T-cell (primary cell): ENCODE measurements at regions not wholly inside any gene's neighbourhood (a gene's known extent, or its start where the extent isn't known, plus 50 kb on each side); places are given as distances from the start of the nearest gene placed in this dataset.

Experiments
- ATAC-seq, 4 experiments: fragments of 200-7000 bp in 3 of 4; fragments of 150-1000 bp in 1 of 4; cut with Tn5 transposase; replicated peaks in 1 of 4; 1 replicate in 3 of 4; 2 replicates in 1 of 4; pipeline ENCODE4 v1.10.0; 2021; ENCODE audit warnings: moderate library complexity in 3 of 4, mild to moderate bottlenecking in 2 of 4, moderate number of reproducible peaks in 1 of 4
- CTCF ChIA-PET, 2 donors: fragments of 300-600 bp; sonication (Branson Sonifier 250); formaldehyde crosslinking; loops; one replicate each; lab custom pipeline; 2022; ENCODE audit warnings: antibody characterized with exemption in 2 of 2; lab: Charles Lee
- POLR2A ChIA-PET, 2 donors: fragments of 300-600 bp; sonication (Branson Sonifier 250); formaldehyde crosslinking; loops; one replicate each; lab custom pipeline; 2022; ENCODE audit warnings: antibody characterized with exemption in 2 of 2; lab: Charles Lee
- DNase-seq, 35 experiments: peaks; one replicate each; pipeline versions ENCODE4 v3.0.0 to v3.0.0-alpha.2; 2013 to 2023
- H3K27ac ChIP-seq: one replicate; pipeline ENCODE4 v1.5.1; 2013; ENCODE audit warnings: low read length
- H3K27me3 ChIP-seq, 2 experiments: replicated peaks in 1 of 2; 1 replicate in 1 of 2; 2 replicates in 1 of 2; pipeline versions ENCODE4 v1.6.1 to v1.7.0; 2013; ENCODE audit warnings: low read length in 1 of 2, mixed read lengths in 1 of 2; ENCODE audit not compliant: control insufficient read depth in 2 of 2, insufficient read depth in 2 of 2; ENCODE audit errors: extremely low read depth in 1 of 2
- H3K36me3 ChIP-seq, 2 donors: 1 replicate in 1 of 2; 2 replicates in 1 of 2; pipeline versions ENCODE4 v1.6.1 to v1.7.0; 2013; ENCODE audit warnings: low read length in 1 of 2; ENCODE audit not compliant: control insufficient read depth in 2 of 2, insufficient read depth in 1 of 2; ENCODE audit errors: extremely low read depth in 1 of 2
- H3K4me1 ChIP-seq, 2 experiments: 1 replicate in 1 of 2; 2 replicates in 1 of 2; pipeline versions ENCODE4 v1.6.1 to v1.7.0; 2013; ENCODE audit warnings: low read length in 2 of 2, mixed read lengths in 1 of 2; ENCODE audit not compliant: insufficient read depth in 2 of 2, control insufficient read depth in 1 of 2; ENCODE audit errors: extremely low read depth in 1 of 2
- H3K4me3 ChIP-seq, 2 donors: 1 replicate in 1 of 2; 2 replicates in 1 of 2; pipeline versions ENCODE4 v1.5.1 to v1.7.0; 2013; ENCODE audit warnings: mild to moderate bottlenecking in 2 of 2, low read length in 1 of 2, moderate library complexity in 1 of 2; ENCODE audit not compliant: control insufficient read depth in 1 of 2; ENCODE audit errors: extremely low read depth in 1 of 2
- H3K9me3 ChIP-seq: 2 replicates; pipeline ENCODE4 v1.7.0; 2013
- H3K27ac Mint-ChIP-seq, 2 donors: one replicate each; pipeline ENCODE4 v1.8.0; 2020 to 2021; ENCODE audit warnings: mild to moderate bottlenecking in 2 of 2, mixed read lengths in 2 of 2
- H3K27me3 Mint-ChIP-seq, 2 donors: one replicate each; pipeline ENCODE4 v1.8.0; 2021 to 2022; ENCODE audit warnings: mixed read lengths in 2 of 2
- H3K36me3 Mint-ChIP-seq: one replicate; pipeline ENCODE4 v1.8.0; 2021; ENCODE audit warnings: mixed read lengths
- H3K4me1 Mint-ChIP-seq, 3 donors: one replicate each; pipeline ENCODE4 v1.8.0; 2020 to 2022; ENCODE audit warnings: mixed read lengths in 3 of 3, mild to moderate bottlenecking in 1 of 3
- H3K4me3 Mint-ChIP-seq, 3 donors: one replicate each; pipeline ENCODE4 v1.8.0; 2020 to 2022; ENCODE audit warnings: mild to moderate bottlenecking in 3 of 3, mixed read lengths in 3 of 3, moderate library complexity in 3 of 3
- H3K9me3 Mint-ChIP-seq, 3 donors: one replicate each; pipeline ENCODE4 v1.8.0; 2020 to 2022; ENCODE audit warnings: mixed read lengths in 3 of 3
- WGBS: methylation state at CpG from one replicate; pipeline ENCODE4 v1.1.5; 2013; ENCODE audit warnings: missing lambda C conversion rate; ENCODE audit not compliant: insufficient coverage; 5-methylcytosine and 5-hydroxymethylcytosine counted together

DNA sequence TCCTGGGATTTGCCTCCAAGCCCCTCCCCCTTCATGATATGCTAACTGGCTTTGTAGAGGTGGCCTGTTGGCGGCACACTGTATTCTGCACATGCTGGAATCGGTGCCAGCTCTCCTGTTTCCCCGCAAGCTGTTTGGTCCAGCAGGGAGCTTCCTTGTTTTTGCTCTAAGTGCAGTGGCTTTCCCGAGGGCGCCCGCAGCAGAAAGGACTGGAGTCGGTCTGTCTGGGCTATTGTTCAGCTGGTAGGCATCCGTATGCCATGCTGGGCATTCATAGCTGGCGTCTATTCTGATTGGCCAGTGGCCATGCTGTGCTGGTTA lies 88.9 kb upstream of the MED13L start:
- peaks cover 0 to 8% (median 4%) of the 10 kb centered on the region in 3 donors for H3K4me1 Mint-ChIP-seq
- no peaks in the 10 kb centered on the region for H3K27me3 Mint-ChIP-seq
- ChIA-PET POLR2A (no interaction called here), CTCF (no interaction called here)
- Histone ChIP-seq H3K4me1 (peaks cover 0 to 5% of the 10 kb centered on the region in 2 experiments), H3K27ac (no peak overlapping the region), H3K9me3 (no peaks in the 10 kb centered on the region), H3K36me3 (no peaks in the 10 kb centered on the region), H3K4me3 (no peak overlapping the region), H3K27me3 (peaks cover 0 to 12% of the 10 kb centered on the region in 2 experiments)
- DNase-seq (no peak), ATAC-seq (no peak)
- WGBS = 99% methylated on average over 7 of the region's 9 CpGs
- no peaks in the 10 kb centered on the region for H3K9me3 Mint-ChIP-seq
- H3K4me3 Mint-ChIP-seq = no peak overlapping the region
- H3K36me3 Mint-ChIP-seq = no peaks in the 10 kb centered on the region
- H3K27ac Mint-ChIP-seq = no peak overlapping the region

DNA sequence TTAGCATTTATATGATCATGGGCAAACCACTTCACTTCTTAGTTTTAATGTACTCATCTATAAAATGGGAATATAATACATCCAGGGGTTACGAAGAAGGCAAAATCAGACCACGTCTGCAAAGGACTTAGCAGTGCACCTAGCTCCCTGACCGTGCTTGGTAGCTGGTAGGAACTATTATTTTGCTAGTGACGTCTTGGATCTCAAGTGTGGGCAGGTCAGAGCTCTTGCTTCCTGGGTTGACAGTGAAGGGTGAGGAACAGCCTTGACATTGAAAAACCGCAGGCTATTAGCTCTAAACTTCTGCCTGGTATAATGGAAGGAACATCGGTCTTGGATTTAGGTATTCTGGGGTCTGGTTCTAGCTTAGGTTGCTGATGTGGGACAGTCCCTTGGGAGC lies 89.3 kb upstream of the MED13L start:
- H3K4me3 ChIP-seq = no peak overlapping the region
- H3K36me3 ChIP-seq = no peaks in the 10 kb centered on the region
- ATAC-seq (no peak), DNase-seq (no peak)
- ChIA-PET CTCF (no interaction called here), POLR2A (no interaction called here)
- no peaks in the 10 kb centered on the region for H3K9me3 ChIP-seq
- H3K36me3 Mint-ChIP-seq = no peaks in the 10 kb centered on the region
- H3K27ac ChIP-seq = no peak overlapping the region
- no peaks in the 10 kb centered on the region for H3K9me3 Mint-ChIP-seq
- peaks cover 0 to 4% (median 0%) of the 10 kb centered on the region in 3 donors for H3K4me1 Mint-ChIP-seq
- no peak overlapping the region for H3K4me3 Mint-ChIP-seq
- 72% methylated on average over 5 of the region's 6 CpGs for WGBS
- H3K27ac Mint-ChIP-seq = no peak overlapping the region
- H3K4me1 ChIP-seq = peaks cover 0 to 1% of the 10 kb centered on the region in 2 experiments
- no peaks in the 10 kb centered on the region for H3K27me3 Mint-ChIP-seq
- H3K27me3 ChIP-seq = peaks cover 0 to 9% of the 10 kb centered on the region in 2 experiments

- H3K4me3 ChIP-seq = no peak overlapping the region
- no peaks in the 10 kb centered on the region for H3K36me3 Mint-ChIP-seq
- peaks cover 0 to 3% (median 0%) of the 10 kb centered on the region in 3 donors for H3K4me1 Mint-ChIP-seq
- no peak overlapping the region for H3K27ac ChIP-seq
- 97% methylated on average over 6 of the region's 16 CpGs for WGBS
- no peak overlapping the region for H3K4me3 Mint-ChIP-seq
- no peaks in the 10 kb centered on the region for H3K9me3 ChIP-seq
- H3K27ac Mint-ChIP-seq = no peak overlapping the region
- no peaks in the 10 kb centered on the region for H3K9me3 Mint-ChIP-seq
- H3K27me3 ChIP-seq = peaks cover 0 to 13% of the 10 kb centered on the region in 2 experiments
- no peaks in the 10 kb centered on the region for H3K4me1 ChIP-seq
- ChIA-PET POLR2A (interaction anchor here in 1 of 2 donors (0.6 kb wide), 1 partner anchor 9 kb away, joined by 3 read pairs; no protein-coding TSS in a partner anchor), CTCF (no interaction called here)
- no peak for ATAC-seq
- no peaks in the 10 kb centered on the region for H3K27me3 Mint-ChIP-seq
- no peaks in the 10 kb centered on the region for H3K36me3 ChIP-seq
- no peak for DNase-seq
These were observed 91.0 kb upstream of the MED13L start for GRCh38 chr12:116368196-116369194.

GRCh38 chr12:116370004-116370404 lies 92.5 kb upstream of the MED13L start:
- POLR2A ChIA-PET = no interaction called here
- peaks cover 0 to 13% of the 10 kb centered on the region in 2 experiments for H3K27me3 ChIP-seq
- no peak for ATAC-seq

DNA sequence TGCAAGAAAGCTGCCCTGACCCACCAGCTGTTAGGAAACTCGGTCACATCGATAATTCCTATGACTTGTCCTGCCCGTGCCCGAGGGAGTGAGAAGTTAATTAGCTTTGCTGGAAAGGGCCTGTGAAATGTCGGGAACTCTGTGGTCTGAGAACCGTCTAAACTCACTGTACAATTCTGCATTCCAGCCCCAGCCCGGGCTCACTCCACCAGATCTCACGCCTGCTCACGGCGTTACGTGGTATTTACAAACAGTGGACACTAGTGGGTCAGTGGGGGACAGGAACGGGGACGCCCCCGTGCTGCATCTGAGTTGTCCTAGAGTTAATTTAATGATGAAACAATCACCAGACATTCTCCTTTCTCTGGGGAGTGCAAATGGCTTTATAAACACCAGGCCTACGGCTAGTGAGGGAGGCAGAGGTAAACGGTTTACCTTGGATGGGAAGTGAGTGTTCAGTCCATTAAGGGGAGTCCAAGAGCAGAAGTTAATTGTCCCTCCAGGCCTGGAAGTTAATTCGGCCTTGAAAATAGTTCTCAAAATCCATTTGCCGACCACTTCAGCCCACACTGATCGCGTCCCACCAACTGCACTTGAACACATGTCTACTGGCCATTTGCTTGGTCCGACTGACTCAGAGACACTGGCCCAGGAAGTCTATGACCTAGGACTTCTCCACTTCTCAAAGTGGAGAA lies 93.5 kb upstream of the MED13L start:
- DNase-seq (no peak), ATAC-seq (no peak)
- Histone ChIP-seq H3K36me3 (no peaks in the 10 kb centered on the region), H3K4me1 (no peaks in the 10 kb centered on the region), H3K27ac (no peak overlapping the region), H3K9me3 (no peaks in the 10 kb centered on the region), H3K4me3 (no peak overlapping the region), H3K27me3 (peaks cover 0 to 13% of the 10 kb centered on the region in 2 experiments)
- Mint-ChIP-seq H3K27ac (no peak overlapping the region), H3K36me3 (no peaks in the 10 kb centered on the region), H3K4me3 (no peak overlapping the region), H3K9me3 (peaks cover 0 to 10% (median 0%) of the 10 kb centered on the region in 3 donors), H3K4me1 (no peaks in the 10 kb centered on the region), H3K27me3 (no peaks in the 10 kb centered on the region)
- CTCF ChIA-PET = interaction anchor here in 1 of 2 donors (0.8 kb wide), 1 partner anchor 1588 kb away, joined by 3 read pairs; no protein-coding TSS in a partner anchor
- POLR2A ChIA-PET = no interaction called here
- WGBS = 98% methylated on average over 7 of the region's 21 CpGs

More at GRCh38 chr12:116370004-116370404, 92.5 kb upstream of the MED13L start:
- no peaks in the 10 kb centered on the region for H3K4me1 ChIP-seq
- no peaks in the 10 kb centered on the region for H3K36me3 ChIP-seq
- Mint-ChIP-seq H3K27me3 (no peaks in the 10 kb centered on the region), H3K9me3 (peaks cover 0 to under 1% (median 0%) of the 10 kb centered on the region in 3 donors), H3K4me1 (peaks cover 0 to 2% (median 0%) of the 10 kb centered on the region in 3 donors), H3K4me3 (no peak overlapping the region), H3K27ac (no peak overlapping the region), H3K36me3 (no peaks in the 10 kb centered on the region)
- no peak overlapping the region for H3K27ac ChIP-seq
- 74% methylated on average over 2 of the region's 4 CpGs for WGBS
- H3K4me3 ChIP-seq = no peak overlapping the region
- no peaks in the 10 kb centered on the region for H3K9me3 ChIP-seq
- no peak for DNase-seq
- CTCF ChIA-PET = interaction anchor here in 1 of 2 donors (0.7 to 0.8 kb wide), 2 partner anchors 12 to 1587 kb away, joined by 3 read pairs; no protein-coding TSS in a partner anchor

- CTCF ChIA-PET = no interaction called here
- no peak for ATAC-seq
These were observed 95.3 kb upstream of the MED13L start for GRCh38 chr12:116372815-116373214.

More at GRCh38 chr12:116372815-116373214, 95.3 kb upstream of the MED13L start:
- H3K4me3 Mint-ChIP-seq = no peak overlapping the region
- H3K9me3 ChIP-seq = no peaks in the 10 kb centered on the region
- POLR2A ChIA-PET = no interaction called here
- no peaks in the 10 kb centered on the region for H3K4me1 Mint-ChIP-seq
- H3K4me1 ChIP-seq = no peaks in the 10 kb centered on the region
- H3K27me3 ChIP-seq = peaks cover 0 to 7% of the 10 kb centered on the region in 2 experiments
- H3K36me3 ChIP-seq = no peaks in the 10 kb centered on the region
- no peak overlapping the region for H3K27ac ChIP-seq
- DNase-seq = no peak
- H3K36me3 Mint-ChIP-seq = no peaks in the 10 kb centered on the region
- peaks cover 0 to 10% (median 0%) of the 10 kb centered on the region in 3 donors for H3K9me3 Mint-ChIP-seq
- H3K27me3 Mint-ChIP-seq = no peaks in the 10 kb centered on the region
- H3K4me3 ChIP-seq = no peak overlapping the region
- 92% methylated on average over 5 of the region's 6 CpGs for WGBS
- H3K27ac Mint-ChIP-seq = no peak overlapping the region
